Liver (tissue), 8 donors: ENCODE measurements at regions not wholly inside any gene's neighbourhood (a gene's known extent, or its start where the extent isn't known, plus 50 kb on each side); places are given as distances from the start of the nearest gene placed in this dataset.
"Not testable (repeated sequence)": the region's sequence is repeated elsewhere in the genome, so short reads cannot be mapped to it uniquely, and the experiment has no call there.

Source experiments
- DNase-seq: peaks from one replicate; pipeline ENCODE4 v3.0.0-alpha.2; 2017; ENCODE audit warnings: low spot score
- H3K27ac ChIP-seq, 2 donors: one replicate each; pipeline ENCODE4 v1.7.0; 2013; ENCODE audit warnings: inconsistent platforms in 2 of 2, low read length in 2 of 2, control low read depth in 1 of 2, low read depth in 1 of 2, mild to moderate bottlenecking in 1 of 2
- H3K27me3 ChIP-seq, 4 donors: one replicate each; pipeline versions ENCODE4 v1.6.1 to v1.7.0; 2013; ENCODE audit warnings: low read length in 3 of 4, inconsistent platforms in 1 of 4, mild to moderate bottlenecking in 1 of 4, moderate library complexity in 1 of 4; ENCODE audit not compliant: control insufficient read depth in 4 of 4, insufficient read depth in 4 of 4
- H3K36me3 ChIP-seq, 4 donors: one replicate each; pipeline versions ENCODE4 v1.6.1 to v1.7.0; 2013; ENCODE audit warnings: low read length in 3 of 4, mild to moderate bottlenecking in 3 of 4, low read depth in 1 of 4, moderate library complexity in 1 of 4; ENCODE audit not compliant: control insufficient read depth in 4 of 4, insufficient read depth in 3 of 4
- H3K4me1 ChIP-seq, 4 donors: one replicate each; pipeline versions ENCODE4 v1.6.1 to v1.7.0; 2013; ENCODE audit warnings: low read length in 3 of 4, mild to moderate bottlenecking in 3 of 4, moderate library complexity in 1 of 4; ENCODE audit not compliant: control insufficient read depth in 4 of 4, insufficient read depth in 4 of 4
- H3K4me3 ChIP-seq, 3 donors: one replicate each; pipeline versions ENCODE4 v1.6.1 to v1.7.0; 2013; ENCODE audit warnings: low read length in 3 of 3, control low read depth in 1 of 3, low read depth in 1 of 3, mild to moderate bottlenecking in 1 of 3
- H3K9ac ChIP-seq, 2 donors: one replicate each; pipeline ENCODE4 v1.7.0; 2013; ENCODE audit warnings: low read length in 2 of 2, mild to moderate bottlenecking in 2 of 2, moderate library complexity in 2 of 2, control low read depth in 1 of 2, low read depth in 1 of 2
- H3K9me3 ChIP-seq, 4 donors: one replicate each; pipeline versions ENCODE4 v1.6.1 to v1.7.0; 2013; ENCODE audit warnings: low read length in 3 of 4; ENCODE audit not compliant: control insufficient read depth in 4 of 4
- ATF3 ChIP-seq: IDR thresholded peaks from 2 replicates; pipeline ENCODE4 v1.6.1; 2016; ENCODE audit warnings: antibody characterized with exemption
- CTCF ChIP-seq: fragments of 150-350 bp; IDR thresholded peaks from 2 replicates; pipeline ENCODE4 v1.5.1; 2017; ENCODE audit warnings: improper control_type of control experiment, low read depth, low read length; ENCODE audit not compliant: missing input control
- EGR1 ChIP-seq, 2 donors: IDR thresholded peaks; 2 replicates each; pipeline ENCODE4 v1.6.1; 2016 to 2018; ENCODE audit warnings: antibody characterized with exemption in 2 of 2, low read depth in 2 of 2
- FOXA1 ChIP-seq: IDR thresholded peaks from 2 replicates; pipeline ENCODE4 v1.6.1; 2016; ENCODE audit warnings: antibody characterized with exemption
- FOXA2 ChIP-seq: IDR thresholded peaks from 2 replicates; pipeline ENCODE4 v1.6.1; 2016; ENCODE audit warnings: antibody characterized with exemption
- GABPA ChIP-seq, 2 donors: IDR thresholded peaks in 1 of 2; conservative IDR thresholded peaks in 1 of 2; 2 replicates each; pipeline ENCODE4 v1.6.1; 2016; ENCODE audit warnings: antibody characterized with exemption in 2 of 2, mild to moderate bottlenecking in 1 of 2, moderate library complexity in 1 of 2
- HNF4G ChIP-seq: IDR thresholded peaks from 2 replicates; pipeline ENCODE4 v1.6.1; 2016; ENCODE audit warnings: antibody characterized with exemption
- JUND ChIP-seq, 2 donors: IDR thresholded peaks; 2 replicates each; pipeline ENCODE4 v1.6.1; 2016; ENCODE audit warnings: antibody characterized with exemption in 2 of 2
- MAX ChIP-seq: IDR thresholded peaks from 2 replicates; pipeline ENCODE4 v1.6.1; 2016; ENCODE audit warnings: antibody characterized with exemption
- NR2F2 ChIP-seq: IDR thresholded peaks from 2 replicates; pipeline ENCODE4 v1.6.1; 2016; ENCODE audit warnings: antibody characterized with exemption
- RAD21 ChIP-seq, 2 donors: IDR thresholded peaks; 2 replicates each; pipeline ENCODE4 v1.6.1; 2016; ENCODE audit warnings: antibody characterized with exemption in 2 of 2, mild to moderate bottlenecking in 2 of 2
- REST ChIP-seq: IDR thresholded peaks from 2 replicates; pipeline ENCODE4 v1.6.1; 2016; ENCODE audit warnings: antibody characterized with exemption, mild to moderate bottlenecking
- RXRA ChIP-seq, 2 donors: IDR thresholded peaks; 2 replicates each; pipeline ENCODE4 v1.6.1; 2017 to 2018; ENCODE audit warnings: antibody characterized with exemption in 2 of 2, mild to moderate bottlenecking in 1 of 2
- TAF1 ChIP-seq: conservative IDR thresholded peaks from 2 replicates; pipeline ENCODE4 v1.6.1; 2016; ENCODE audit warnings: antibody characterized with exemption, mild to moderate bottlenecking
- ZBTB33 ChIP-seq: IDR thresholded peaks from 2 replicates; pipeline ENCODE4 v1.6.1; 2016; ENCODE audit warnings: antibody characterized with exemption
- WGBS: extraction: QIAGEN DNeasy Blood & Tissue Kit; methylation state at CpG from one replicate; pipeline ENCODE4 v1.1.7; 2013; 5-methylcytosine and 5-hydroxymethylcytosine counted together
- donor health status: healthy.
- donor health status: healthy.
- donor health status: healthy.
- donor health status: healthy.
- donor health status: healthy.

GRCh38 chr16:54986409-54986808 is 55.7 kb downstream of the IRX5 start (continued):
- TF ChIP-seq ZBTB33 = no peak
- TF ChIP-seq NR2F2 = no peak
- no peak for TF ChIP-seq JUND (IDR thresholded peaks at IDR 0.05)
- TF ChIP-seq EGR1 (IDR thresholded peaks at IDR 0.05; ENCODE audit: low read depth in 2 of 2) = no peak
- no peak for TF ChIP-seq RAD21 (IDR thresholded peaks at IDR 0.05)
- no peak for TF ChIP-seq TAF1
- TF ChIP-seq RXRA (IDR thresholded peaks at IDR 0.05) = no peak

GRCh38 chr16:54987081-54987480 is 56.4 kb downstream of the IRX5 start:
- TF ChIP-seq CTCF (no peak), HNF4G (no peak)
- H3K9me3 ChIP-seq = no peaks in the 10 kb centered on the region
- peaks cover 0 to 4% (median 0%) of the 10 kb centered on the region in 4 donors for H3K27me3 ChIP-seq
- WGBS = 58% methylated on average over 14 of the region's 14 CpGs
- no peak overlapping the region for H3K4me3 ChIP-seq
- H3K9ac ChIP-seq = no peak overlapping the region
- H3K36me3 ChIP-seq = no peaks in the 10 kb centered on the region
- no peaks in the 10 kb centered on the region for H3K4me1 ChIP-seq
- no peak overlapping the region for H3K27ac ChIP-seq
- DNase-seq = no peak

GRCh38 chr16:54991525-54991924 is 60.9 kb downstream of the IRX5 start:
- Histone ChIP-seq H3K4me1 (no peaks in the 10 kb centered on the region), H3K9me3 (no peaks in the 10 kb centered on the region), H3K36me3 (no peaks in the 10 kb centered on the region), H3K4me3 (no peak overlapping the region), H3K9ac (no peak overlapping the region), H3K27ac (no peak overlapping the region), H3K27me3 (peaks cover 0 to 9% (median 0%) of the 10 kb centered on the region in 4 donors)
- WGBS = 72% methylated on average over 3 of the region's 3 CpGs
- TF ChIP-seq REST = no peak
- TF ChIP-seq MAX = no peak
- TF ChIP-seq RAD21 (IDR thresholded peaks at IDR 0.05) = no peak
- no peak for TF ChIP-seq FOXA2
- TF ChIP-seq FOXA1 = no peak
- TF ChIP-seq CTCF = no peak
- no peak for TF ChIP-seq GABPA (IDR thresholded peaks at IDR 0.05 in 1 of 2, conservative IDR thresholded peaks at IDR 0.05 in 1 of 2)
- no peak for TF ChIP-seq ATF3
- no peak for TF ChIP-seq RXRA (IDR thresholded peaks at IDR 0.05)
- TF ChIP-seq JUND (IDR thresholded peaks at IDR 0.05) = no peak
- DNase-seq = no peak

GRCh38 chr16:54991946-54992345 is 61.3 kb downstream of the IRX5 start:
- DNase-seq, H3K36me3 ChIP-seq, H3K9ac ChIP-seq, H3K27me3 ChIP-seq, H3K4me3 ChIP-seq, H3K4me1 ChIP-seq, H3K9me3 ChIP-seq, H3K27ac ChIP-seq: not testable (repeated sequence)
- WGBS = 82% methylated on average over 4 of the region's 4 CpGs
